Activated B cell treated with CpG ODN at 0.5 μM for 24 hours (primary cell): ENCODE measurements at regions not wholly inside any gene's neighbourhood (a gene's known extent, or its start where the extent isn't known, plus 50 kb on each side); places are given as distances from the start of the nearest gene placed in this dataset.

ENCODE experiments used
- ATAC-seq: fragments of 200-7000 bp; cut with Tn5 transposase; one replicate; pipeline ENCODE4 v1.10.0; 2021; ENCODE audit warnings: low read depth, mild to moderate bottlenecking, moderate library complexity
- CTCF ChIA-PET: fragments of 350-600 bp; sonication (Branson Sonifier 250); formaldehyde crosslinking; loops from one replicate; lab custom pipeline; 2021; ENCODE audit warnings: antibody characterized with exemption; lab: Charles Lee
- POLR2A ChIA-PET: fragments of 350-600 bp; sonication (Branson Sonifier 250); formaldehyde crosslinking; loops from one replicate; lab custom pipeline; 2021; ENCODE audit warnings: antibody characterized with exemption; lab: Charles Lee
- DNase-seq: peaks from one replicate; pipeline ENCODE4 v3.0.0; 2022
- H3K27ac Mint-ChIP-seq: one replicate; pipeline ENCODE4 v1.8.0; 2020; ENCODE audit warnings: mixed read lengths
- H3K27me3 Mint-ChIP-seq: one replicate; pipeline ENCODE4 v1.8.0; 2021; ENCODE audit warnings: mixed read lengths
- H3K36me3 Mint-ChIP-seq: one replicate; pipeline ENCODE4 v1.8.0; 2021; ENCODE audit warnings: low read depth, mixed read lengths
- H3K4me1 Mint-ChIP-seq: one replicate; pipeline ENCODE4 v1.8.0; 2021; ENCODE audit warnings: mixed read lengths
- H3K4me3 Mint-ChIP-seq: one replicate; pipeline ENCODE4 v1.8.0; 2020; ENCODE audit warnings: mild to moderate bottlenecking, mixed read lengths
- H3K9me3 Mint-ChIP-seq: one replicate; pipeline ENCODE4 v1.8.0; 2020; ENCODE audit warnings: mixed read lengths
- intact Hi-C: fragments of 100-400 bp; cut with micrococcal nuclease; formaldehyde crosslinking; loops from one replicate; pipeline ENCODE4 v1.15.1; 2024
- TF ChIP-seq, protein P1 (sequence below): fragments of 200-600 bp; IDR thresholded peaks from one replicate; pipeline ENCODE4 v1.8.0; 2022; ENCODE audit warnings: antibody characterized with exemption, mild to moderate bottlenecking

DNA sequence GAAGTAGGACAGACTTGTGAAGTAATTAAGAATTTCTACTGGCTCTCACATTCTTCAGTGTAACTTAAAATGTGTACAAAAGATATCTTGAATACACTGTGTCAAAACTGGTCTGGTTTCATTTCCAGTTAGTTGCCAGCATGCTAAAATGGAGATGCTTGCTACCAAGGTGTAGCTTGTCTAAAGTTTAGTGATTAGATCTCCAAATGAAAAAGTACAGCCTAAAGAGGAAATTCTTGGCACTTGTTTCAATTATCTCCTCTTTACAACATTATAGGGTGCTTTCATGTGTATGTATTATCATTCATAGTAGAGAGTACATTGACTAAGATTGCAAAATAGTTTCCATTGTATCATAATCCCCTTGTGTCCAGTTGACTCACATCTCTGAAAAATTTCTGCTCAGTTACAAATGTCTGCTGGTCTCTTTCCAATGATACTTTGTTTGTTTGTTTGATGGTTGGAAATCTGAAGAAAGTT lies 97.3 kb upstream of the SPRY1 start:
- Mint-ChIP-seq H3K27me3 (no peaks in the 10 kb centered on the region), H3K36me3 (peaks cover 8% of the 10 kb centered on the region), H3K27ac (no peak overlapping the region), H3K4me1 (peaks cover 7% of the 10 kb centered on the region), H3K9me3 (no peaks in the 10 kb centered on the region), H3K4me3 (no peak overlapping the region)
- DNase-seq (no peak), ATAC-seq (no peak)
- TF ChIP-seq, protein P1, sequence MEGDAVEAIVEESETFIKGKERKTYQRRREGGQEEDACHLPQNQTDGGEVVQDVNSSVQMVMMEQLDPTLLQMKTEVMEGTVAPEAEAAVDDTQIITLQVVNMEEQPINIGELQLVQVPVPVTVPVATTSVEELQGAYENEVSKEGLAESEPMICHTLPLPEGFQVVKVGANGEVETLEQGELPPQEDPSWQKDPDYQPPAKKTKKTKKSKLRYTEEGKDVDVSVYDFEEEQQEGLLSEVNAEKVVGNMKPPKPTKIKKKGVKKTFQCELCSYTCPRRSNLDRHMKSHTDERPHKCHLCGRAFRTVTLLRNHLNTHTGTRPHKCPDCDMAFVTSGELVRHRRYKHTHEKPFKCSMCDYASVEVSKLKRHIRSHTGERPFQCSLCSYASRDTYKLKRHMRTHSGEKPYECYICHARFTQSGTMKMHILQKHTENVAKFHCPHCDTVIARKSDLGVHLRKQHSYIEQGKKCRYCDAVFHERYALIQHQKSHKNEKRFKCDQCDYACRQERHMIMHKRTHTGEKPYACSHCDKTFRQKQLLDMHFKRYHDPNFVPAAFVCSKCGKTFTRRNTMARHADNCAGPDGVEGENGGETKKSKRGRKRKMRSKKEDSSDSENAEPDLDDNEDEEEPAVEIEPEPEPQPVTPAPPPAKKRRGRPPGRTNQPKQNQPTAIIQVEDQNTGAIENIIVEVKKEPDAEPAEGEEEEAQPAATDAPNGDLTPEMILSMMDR, result no peak
- POLR2A ChIA-PET, result no interaction called here
- intact Hi-C loops, result no loop called here
- CTCF ChIA-PET, result no interaction called here

DNA sequence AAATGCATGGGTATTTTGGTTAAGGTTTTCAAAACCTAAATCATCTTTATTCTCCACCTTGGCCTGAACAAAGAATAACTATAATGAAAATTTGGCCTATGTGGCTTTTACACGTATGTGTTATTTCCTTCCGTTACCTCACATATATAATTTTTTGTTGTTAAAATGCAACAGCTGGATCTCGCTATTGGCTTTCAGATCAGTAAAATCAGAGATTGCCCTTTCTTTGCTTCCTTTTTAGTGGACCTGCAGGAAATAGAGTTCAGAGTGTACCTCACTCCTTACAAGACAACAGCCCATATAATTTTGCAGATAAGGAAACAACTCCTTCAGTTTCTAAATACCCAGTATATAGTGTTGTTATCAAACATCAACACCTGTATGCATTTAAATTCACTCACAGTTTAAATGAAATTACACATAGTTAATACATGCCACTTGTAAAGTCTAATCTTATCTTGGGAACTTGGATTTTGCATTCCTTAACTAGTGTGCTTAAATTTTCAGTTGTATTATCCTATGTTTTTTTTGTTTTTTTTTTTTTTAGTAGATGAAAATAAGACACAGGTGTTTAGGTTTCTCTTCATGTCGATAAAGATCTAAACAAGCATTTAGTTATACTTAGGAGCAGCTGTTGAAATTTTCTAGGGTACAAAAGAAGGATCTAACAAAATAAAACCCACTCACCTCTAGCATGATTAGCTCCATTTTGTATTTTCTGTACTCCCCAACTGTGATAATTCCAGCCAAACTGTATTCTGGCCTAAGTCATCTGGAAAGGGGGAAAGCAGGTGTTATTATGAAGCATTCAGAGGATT lies 96.2 kb upstream of the SPRY1 start:
- DNase-seq, result no peak
- no peaks in the 10 kb centered on the region for H3K9me3 Mint-ChIP-seq
- peaks cover 7% of the 10 kb centered on the region for H3K4me1 Mint-ChIP-seq
- ATAC-seq, result no peak
- H3K27me3 Mint-ChIP-seq, result no peaks in the 10 kb centered on the region
- CTCF ChIA-PET, result no interaction called here
- H3K36me3 Mint-ChIP-seq, result peaks cover 8% of the 10 kb centered on the region
- intact Hi-C loops, result no loop called here
- POLR2A ChIA-PET, result no interaction called here
- no peak overlapping the region for H3K4me3 Mint-ChIP-seq
- H3K27ac Mint-ChIP-seq, result no peak overlapping the region
- TF ChIP-seq, protein P1, result no peak

DNA sequence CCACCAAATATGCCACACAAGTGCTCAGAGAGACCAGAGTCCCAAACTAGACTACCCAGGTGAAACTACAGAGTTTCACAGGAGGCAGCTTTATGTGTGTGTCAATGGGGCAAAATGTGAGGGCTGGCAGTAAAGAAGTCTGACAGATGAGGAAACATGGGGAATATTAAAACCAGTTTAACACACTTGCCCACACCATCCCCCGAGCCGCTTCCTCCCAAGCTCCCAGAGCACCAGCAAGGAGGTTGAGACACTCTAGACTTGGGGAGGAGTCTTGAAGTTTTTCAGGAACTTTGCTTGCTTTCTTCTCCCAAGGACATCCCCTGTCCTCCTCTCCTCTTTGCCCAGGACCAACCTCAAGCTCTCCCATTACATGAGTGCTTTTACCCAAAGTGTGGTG lies 94.7 kb upstream of the SPRY1 start:
- CTCF ChIA-PET, result no interaction called here
- intact Hi-C loops, result no loop called here
- DNase-seq, result no peak
- Mint-ChIP-seq H3K9me3 (no peaks in the 10 kb centered on the region), H3K27ac (no peak overlapping the region), H3K4me3 (no peak overlapping the region), H3K36me3 (peaks cover 6% of the 10 kb centered on the region), H3K27me3 (no peaks in the 10 kb centered on the region), H3K4me1 (peaks cover 7% of the 10 kb centered on the region)
- POLR2A ChIA-PET, result no interaction called here
- no peak for ATAC-seq
- TF ChIP-seq, protein P1, result no peak

DNA sequence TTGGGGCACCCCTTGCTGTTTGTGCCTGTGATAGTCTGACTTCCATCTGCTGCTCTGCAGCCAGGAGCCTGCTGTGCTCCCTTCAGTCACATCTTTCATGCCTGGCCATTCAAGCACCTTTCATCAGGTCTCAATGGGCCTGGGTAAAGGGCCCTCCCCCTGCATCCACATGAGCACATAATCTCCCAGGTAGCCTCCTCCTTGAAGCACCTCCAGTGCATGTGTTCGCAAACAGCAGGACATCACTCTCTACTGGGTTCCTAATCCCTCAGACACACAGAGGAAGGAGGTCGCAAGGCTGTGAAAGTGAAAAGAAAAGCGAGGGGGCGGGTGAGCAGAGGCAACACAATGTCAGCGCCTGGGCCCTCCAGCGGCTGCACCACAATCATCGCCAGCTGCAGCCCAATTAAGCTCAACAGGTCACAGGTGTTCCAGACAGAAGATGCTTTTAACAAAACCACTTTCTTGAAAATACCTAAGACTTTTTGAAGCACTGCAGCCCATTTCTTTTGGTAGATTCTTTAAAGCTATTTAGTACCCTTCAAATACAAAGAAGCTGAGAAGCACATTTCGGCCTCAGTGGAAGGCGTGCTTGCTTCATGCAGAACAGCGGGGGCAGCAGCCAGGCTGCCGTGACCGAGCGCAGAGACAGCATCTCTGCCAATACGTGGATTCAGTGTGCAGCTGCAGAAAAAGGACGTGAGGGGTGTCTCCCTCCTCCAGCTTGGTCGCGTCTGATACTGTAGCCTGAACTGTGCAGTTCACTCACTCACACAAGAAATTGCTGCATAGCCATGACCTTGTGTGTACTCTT lies 92.2 kb upstream of the SPRY1 start:
- ATAC-seq (no peak), DNase-seq (no peak)
- Mint-ChIP-seq H3K4me1 (peaks cover 3% of the 10 kb centered on the region), H3K27ac (no peak overlapping the region), H3K9me3 (no peaks in the 10 kb centered on the region), H3K4me3 (no peak overlapping the region), H3K27me3 (no peaks in the 10 kb centered on the region), H3K36me3 (peaks cover 10% of the 10 kb centered on the region)
- CTCF ChIA-PET, result no interaction called here
- intact Hi-C loops, result no loop called here
- POLR2A ChIA-PET, result interaction anchor here (0.6 kb wide), 1 partner anchor 193 kb away, joined by 3 read pairs; no protein-coding TSS in a partner anchor
- TF ChIP-seq, protein P1, result no peak

DNA sequence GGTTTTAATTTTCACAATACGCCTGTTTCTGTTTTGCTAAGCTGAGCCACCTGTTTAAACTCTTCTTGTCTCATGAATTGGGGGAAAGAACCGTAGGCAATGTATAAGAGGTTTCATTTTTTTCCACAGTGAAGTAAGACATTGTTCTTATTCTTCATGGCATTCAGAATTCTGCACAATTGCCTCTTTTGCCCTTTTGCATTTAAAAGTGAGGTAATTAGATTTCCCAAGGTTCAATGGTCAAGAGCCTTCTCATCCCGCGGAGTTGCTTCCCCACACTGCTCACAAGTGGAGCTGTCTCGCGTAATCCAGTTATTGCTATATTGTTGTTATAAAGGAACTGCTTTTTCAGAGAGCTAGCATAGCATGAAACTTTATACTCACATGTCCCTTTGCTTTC lies 90.9 kb upstream of the SPRY1 start:
- Mint-ChIP-seq H3K36me3 (peaks cover 10% of the 10 kb centered on the region), H3K27me3 (no peaks in the 10 kb centered on the region), H3K4me3 (no peak overlapping the region), H3K4me1 (peaks cover 3% of the 10 kb centered on the region), H3K9me3 (no peaks in the 10 kb centered on the region), H3K27ac (no peak overlapping the region)
- DNase-seq (no peak), ATAC-seq (no peak)
- intact Hi-C loops, result no loop called here
- ChIA-PET CTCF (no interaction called here), POLR2A (no interaction called here)
- TF ChIP-seq, protein P1, result no peak
